ENCODE measurements at regions not wholly inside any gene's neighbourhood (a gene's known extent, or its start where the extent isn't known, plus 50 kb on each side); places are given as distances from the start of the nearest gene placed in this dataset.

- TF ChIP-seq EZH2 (IDR thresholded peaks at IDR 0.05; ENCODE audit: borderline replicate concordance, low read depth, low read length, severe bottlenecking), result no peak
- TF ChIP-seq CTCF (IDR thresholded peaks at IDR 0.05; ENCODE audit: borderline replicate concordance, extremely low read depth, low read length, poor library complexity, severe bottlenecking), result no peak
Observed at GRCh38 chr5:33341351-33341750, 99.4 kb upstream of the TARS1 start.
